ENCODE measurements at regions not wholly inside any gene's neighbourhood (a gene's known extent, or its start where the extent isn't known, plus 50 kb on each side); places are given as distances from the start of the nearest gene placed in this dataset.

- no peak overlapping the region for H3K4me3 Mint-ChIP-seq
- no peak for ATAC-seq
- no peak for DNase-seq (ENCODE audit: low spot score)
- no peak overlapping the region for H3K27ac Mint-ChIP-seq
- H3K36me3 Mint-ChIP-seq: no peaks in the 10 kb centered on the region
- no peaks in the 10 kb centered on the region for H3K9me3 Mint-ChIP-seq
- peaks cover 9 to 14% of the 10 kb centered on the region in 2 donors for H3K27me3 Mint-ChIP-seq
- H3K4me1 Mint-ChIP-seq (ENCODE audit: low read depth in 2 of 2): no peaks in the 10 kb centered on the region
Measured at GRCh38 chr2:71811726-71812125, 335.9 kb downstream of the CYP26B1 start.

- no peak overlapping the region for H3K4me3 Mint-ChIP-seq
Measured at GRCh38 chr2:71811157-71811556, 336.5 kb downstream of the CYP26B1 start.

GRCh38 chr2:71807581-71808451, 339.8 kb downstream of the CYP26B1 start:
- H3K4me1 Mint-ChIP-seq (ENCODE audit: low read depth in 2 of 2): no peaks in the 10 kb centered on the region
- no peaks in the 10 kb centered on the region for H3K36me3 Mint-ChIP-seq
- ATAC-seq (no peak), DNase-seq (ENCODE audit: low spot score) (no peak)
- no peaks in the 10 kb centered on the region for H3K9me3 Mint-ChIP-seq
- H3K27ac Mint-ChIP-seq: no peak overlapping the region
- H3K27me3 Mint-ChIP-seq: no peaks in the 10 kb centered on the region
- no peak overlapping the region for H3K4me3 Mint-ChIP-seq

More at GRCh38 chr2:71811157-71811556, 336.5 kb downstream of the CYP26B1 start:
- no peak overlapping the region for H3K27ac Mint-ChIP-seq
- H3K36me3 Mint-ChIP-seq: no peaks in the 10 kb centered on the region
- ATAC-seq (no peak), DNase-seq (ENCODE audit: low spot score) (no peak)
- no peaks in the 10 kb centered on the region for H3K9me3 Mint-ChIP-seq
- H3K4me1 Mint-ChIP-seq (ENCODE audit: low read depth in 2 of 2): no peaks in the 10 kb centered on the region
- H3K27me3 Mint-ChIP-seq: peaks cover 7 to 8% of the 10 kb centered on the region in 2 donors

GRCh38 chr2:71806432-71806831, 341.2 kb downstream of the CYP26B1 start:
- Mint-ChIP-seq H3K27me3 (peaks cover 5 to 8% of the 10 kb centered on the region in 2 donors), H3K4me3 (no peak overlapping the region), H3K4me1 (ENCODE audit: low read depth in 2 of 2) (no peaks in the 10 kb centered on the region), H3K36me3 (no peaks in the 10 kb centered on the region), H3K9me3 (no peaks in the 10 kb centered on the region), H3K27ac (no peak overlapping the region)
- ATAC-seq (no peak), DNase-seq (ENCODE audit: low spot score) (no peak)

- ATAC-seq (no peak), DNase-seq (ENCODE audit: low spot score) (no peak)
- H3K36me3 Mint-ChIP-seq: no peaks in the 10 kb centered on the region
- peaks cover 5 to 8% of the 10 kb centered on the region in 2 donors for H3K27me3 Mint-ChIP-seq
- no peak overlapping the region for H3K4me3 Mint-ChIP-seq
- no peak overlapping the region for H3K27ac Mint-ChIP-seq
- H3K4me1 Mint-ChIP-seq (ENCODE audit: low read depth in 2 of 2): no peaks in the 10 kb centered on the region
- H3K9me3 Mint-ChIP-seq: no peaks in the 10 kb centered on the region
Measured at GRCh38 chr2:71804281-71804751, 343.3 kb downstream of the CYP26B1 start.

- Mint-ChIP-seq H3K4me1 (ENCODE audit: low read depth in 2 of 2) (no peaks in the 10 kb centered on the region), H3K36me3 (no peaks in the 10 kb centered on the region), H3K4me3 (no peak overlapping the region), H3K9me3 (no peaks in the 10 kb centered on the region), H3K27ac (no peak overlapping the region), H3K27me3 (peaks cover 5 to 8% of the 10 kb centered on the region in 2 donors)
- DNase-seq (ENCODE audit: low spot score) (no peak), ATAC-seq (no peak)
Measured at GRCh38 chr2:71803398-71803797, 344.3 kb downstream of the CYP26B1 start.

- Mint-ChIP-seq H3K36me3 (no peaks in the 10 kb centered on the region), H3K27me3 (peaks cover 5 to 8% of the 10 kb centered on the region in 2 donors), H3K27ac (no peak overlapping the region), H3K9me3 (no peaks in the 10 kb centered on the region), H3K4me3 (no peak overlapping the region), H3K4me1 (ENCODE audit: low read depth in 2 of 2) (no peaks in the 10 kb centered on the region)
- DNase-seq (ENCODE audit: low spot score): no peak
- ATAC-seq: no peak
Measured at GRCh38 chr2:71802556-71802955, 345.1 kb downstream of the CYP26B1 start.

GRCh38 chr2:71801969-71802368, 345.7 kb downstream of the CYP26B1 start:
- H3K4me1 Mint-ChIP-seq (ENCODE audit: low read depth in 2 of 2): no peaks in the 10 kb centered on the region
- no peaks in the 10 kb centered on the region for H3K36me3 Mint-ChIP-seq
- DNase-seq (ENCODE audit: low spot score) (no peak), ATAC-seq (no peak)
- no peak overlapping the region for H3K4me3 Mint-ChIP-seq
- peaks cover 5 to 8% of the 10 kb centered on the region in 2 donors for H3K27me3 Mint-ChIP-seq
- H3K9me3 Mint-ChIP-seq: no peaks in the 10 kb centered on the region
- no peak overlapping the region for H3K27ac Mint-ChIP-seq

GRCh38 chr2:71801556-71801955, 346.1 kb downstream of the CYP26B1 start:
- Mint-ChIP-seq H3K27me3 (peaks cover 5 to 8% of the 10 kb centered on the region in 2 donors), H3K27ac (no peak overlapping the region), H3K9me3 (no peaks in the 10 kb centered on the region), H3K4me1 (ENCODE audit: low read depth in 2 of 2) (no peaks in the 10 kb centered on the region), H3K36me3 (no peaks in the 10 kb centered on the region), H3K4me3 (no peak overlapping the region)
- DNase-seq (ENCODE audit: low spot score): no peak
- ATAC-seq: no peak

GRCh38 chr2:71800851-71801250, 346.8 kb downstream of the CYP26B1 start:
- H3K36me3 Mint-ChIP-seq: no peaks in the 10 kb centered on the region
- H3K27ac Mint-ChIP-seq: no peak overlapping the region
- no peak for DNase-seq (ENCODE audit: low spot score)
- H3K27me3 Mint-ChIP-seq: peaks cover 5 to 8% of the 10 kb centered on the region in 2 donors
- H3K4me3 Mint-ChIP-seq: no peak overlapping the region
- ATAC-seq: no peak
- no peaks in the 10 kb centered on the region for H3K9me3 Mint-ChIP-seq
- H3K4me1 Mint-ChIP-seq (ENCODE audit: low read depth in 2 of 2): no peaks in the 10 kb centered on the region

GRCh38 chr2:71800106-71800809, 346.9 kb downstream of the DYSF start:
- H3K27me3 Mint-ChIP-seq: peaks cover 5 to 8% of the 10 kb centered on the region in 2 donors

GRCh38 chr2:71799013-71799575, 345.7 kb downstream of the DYSF start:
- Mint-ChIP-seq H3K27ac (no peak overlapping the region), H3K4me3 (no peak overlapping the region), H3K36me3 (no peaks in the 10 kb centered on the region), H3K4me1 (ENCODE audit: low read depth in 2 of 2) (no peaks in the 10 kb centered on the region), H3K9me3 (no peaks in the 10 kb centered on the region), H3K27me3 (peaks cover 5 to 8% of the 10 kb centered on the region in 2 donors)
- ATAC-seq (no peak), DNase-seq (ENCODE audit: low spot score) (no peak)

More at GRCh38 chr2:71800106-71800809, 346.9 kb downstream of the DYSF start:
- H3K4me3 Mint-ChIP-seq: no peak overlapping the region
- DNase-seq (ENCODE audit: low spot score) (no peak), ATAC-seq (no peak)
- no peaks in the 10 kb centered on the region for H3K4me1 Mint-ChIP-seq (ENCODE audit: low read depth in 2 of 2)
- H3K9me3 Mint-ChIP-seq: no peaks in the 10 kb centered on the region
- H3K27ac Mint-ChIP-seq: no peak overlapping the region
- no peaks in the 10 kb centered on the region for H3K36me3 Mint-ChIP-seq

GRCh38 chr2:71798266-71799012, 345.1 kb downstream of the DYSF start:
- no peak for DNase-seq (ENCODE audit: low spot score)

More at GRCh38 chr2:71798266-71799012, 345.1 kb downstream of the DYSF start:
- peak; percentile 34 to 50 for ATAC-seq
- no peaks in the 10 kb centered on the region for H3K4me1 Mint-ChIP-seq (ENCODE audit: low read depth in 2 of 2)
- H3K27me3 Mint-ChIP-seq: peaks cover 5 to 8% of the 10 kb centered on the region in 2 donors
- no peak overlapping the region for H3K27ac Mint-ChIP-seq
- no peaks in the 10 kb centered on the region for H3K9me3 Mint-ChIP-seq
- H3K4me3 Mint-ChIP-seq: no peak overlapping the region
- no peaks in the 10 kb centered on the region for H3K36me3 Mint-ChIP-seq

Data from natural killer cell treated with Interleukin-12 subunit alpha and Interleukin-12 subunit beta and Interleukin-15 and Interleukin-18, amount 100 ng/mL, for 72 hours (primary cell).